H54 (cell line): ENCODE measurements at regions not wholly inside any gene's neighbourhood (a gene's known extent, or its start where the extent isn't known, plus 50 kb on each side); places are given as distances from the start of the nearest gene placed in this dataset.
"Not testable (repeated sequence)": the region's sequence is repeated elsewhere in the genome, so short reads cannot be mapped to it uniquely, and the experiment has no call there.

Experiments
- DNase-seq: peaks from one replicate; pipeline ENCODE4 v3.0.0; 2011; ENCODE audit warnings: low spot score, mixed read lengths; ENCODE audit not compliant: insufficient read length
- FAIRE-seq: peaks from 3 replicates; lab custom pipeline; 2011; peaks lifted over from hg19 to GRCh38; lab: Jason Lieb, UNC
- POLR2A ChIP-seq: IDR thresholded peaks from 2 replicates; pipeline ENCODE4 v1.6.1; 2011; ENCODE audit warnings: low read depth, mild to moderate bottlenecking, low read length

GRCh38 chr2:192410319-192410718 lies 215.6 kb upstream of the TMEFF2 start:
- no peak for TF ChIP-seq POLR2A
- DNase-seq: no peak
- FAIRE-seq: no peak

GRCh38 chr2:192407692-192408091 lies 213.0 kb upstream of the TMEFF2 start:
- FAIRE-seq (no peak), DNase-seq (no peak)
- no peak for TF ChIP-seq POLR2A

GRCh38 chr2:192398236-192398635 lies 203.5 kb upstream of the TMEFF2 start:
- no peak for TF ChIP-seq POLR2A
- DNase-seq (no peak), FAIRE-seq (no peak)

- no peak for DNase-seq
- no peak for TF ChIP-seq POLR2A
- FAIRE-seq: no peak
Observed at GRCh38 chr2:192394605-192395004, 199.9 kb upstream of the TMEFF2 start.

GRCh38 chr2:192391041-192391440 lies 196.3 kb upstream of the TMEFF2 start:
- no peak for FAIRE-seq
- TF ChIP-seq POLR2A: no peak
- no peak for DNase-seq

- no peak for FAIRE-seq
- no peak for TF ChIP-seq POLR2A
- no peak for DNase-seq
Observed at GRCh38 chr2:192390401-192390800, 195.7 kb upstream of the TMEFF2 start.

- not testable (repeated sequence) for DNase-seq, FAIRE-seq
Observed at GRCh38 chr2:192384191-192384590, 189.5 kb upstream of the TMEFF2 start.

- FAIRE-seq (no peak), DNase-seq (no peak)
- no peak for TF ChIP-seq POLR2A
Observed at GRCh38 chr2:192381082-192381481, 186.3 kb upstream of the TMEFF2 start.

GRCh38 chr2:192379736-192380135 lies 185.0 kb upstream of the TMEFF2 start:
- DNase-seq (no peak), FAIRE-seq (no peak)
- no peak for TF ChIP-seq POLR2A

- no peak for FAIRE-seq
- no peak for DNase-seq
- TF ChIP-seq POLR2A: no peak
Observed at GRCh38 chr2:192377173-192377572, 182.4 kb upstream of the TMEFF2 start.

GRCh38 chr2:192373754-192374153 lies 179.0 kb upstream of the TMEFF2 start:
- no peak for DNase-seq
- TF ChIP-seq POLR2A: no peak
- no peak for FAIRE-seq

GRCh38 chr2:192373221-192373620 lies 178.5 kb upstream of the TMEFF2 start:
- no peak for DNase-seq
- no peak for TF ChIP-seq POLR2A
- FAIRE-seq: no peak

- DNase-seq: no peak
- no peak for FAIRE-seq
- no peak for TF ChIP-seq POLR2A
Observed at GRCh38 chr2:192369969-192370368, 175.2 kb upstream of the TMEFF2 start.

- no peak for DNase-seq
- no peak for FAIRE-seq
- no peak for TF ChIP-seq POLR2A
Observed at GRCh38 chr2:192357217-192357616, 162.5 kb upstream of the TMEFF2 start.

- DNase-seq (no peak), FAIRE-seq (no peak)
- no peak for TF ChIP-seq POLR2A
Observed at GRCh38 chr2:192354512-192355244, 159.9 kb upstream of the TMEFF2 start.
